ENCODE measurements at regions not wholly inside any gene's neighbourhood (a gene's known extent, or its start where the extent isn't known, plus 50 kb on each side); places are given as distances from the start of the nearest gene placed in this dataset.

DNA sequence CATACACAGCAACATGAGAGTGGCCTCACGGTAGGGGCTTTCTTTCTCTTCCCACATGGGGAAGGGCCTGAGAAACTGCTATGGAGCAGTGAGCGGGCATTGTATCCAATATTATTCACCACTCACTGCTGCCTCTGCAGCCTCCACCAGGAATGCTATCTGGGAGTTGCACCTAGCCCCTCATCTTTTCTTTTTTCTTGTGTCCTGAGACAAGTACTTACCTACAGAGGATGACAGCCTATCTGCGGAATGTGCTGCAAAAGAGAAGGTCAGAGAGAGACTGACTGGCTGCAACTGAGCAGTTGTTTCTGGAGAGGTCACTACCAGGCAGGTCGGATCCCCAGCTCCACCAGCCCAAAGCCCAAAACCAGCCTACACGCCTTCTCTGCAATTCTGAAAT, 52.1 kb upstream of the HTATIP2 start:
- DNase-seq (no peak), FAIRE-seq (no peak), ATAC-seq (no peak)
- H3K4me1 ChIP-seq, result no peaks in the 10 kb centered on the region
- intact Hi-C loops (cut with DNase I), result no loop called here
- no peaks in the 10 kb centered on the region for H3K36me3 ChIP-seq
- H3K27me3 ChIP-seq, result no peaks in the 10 kb centered on the region
- WGBS, 2 donors, result 74 to 78% methylated on average over 5 of the region's 5 CpGs
- no peak for TF ChIP-seq CTCF (IDR thresholded peaks at IDR 0.05)
- H3K9me3 ChIP-seq, result no peaks in the 10 kb centered on the region
- no peak overlapping the region for H3K4me3 ChIP-seq
- no peak overlapping the region for H3K27ac ChIP-seq

DNA sequence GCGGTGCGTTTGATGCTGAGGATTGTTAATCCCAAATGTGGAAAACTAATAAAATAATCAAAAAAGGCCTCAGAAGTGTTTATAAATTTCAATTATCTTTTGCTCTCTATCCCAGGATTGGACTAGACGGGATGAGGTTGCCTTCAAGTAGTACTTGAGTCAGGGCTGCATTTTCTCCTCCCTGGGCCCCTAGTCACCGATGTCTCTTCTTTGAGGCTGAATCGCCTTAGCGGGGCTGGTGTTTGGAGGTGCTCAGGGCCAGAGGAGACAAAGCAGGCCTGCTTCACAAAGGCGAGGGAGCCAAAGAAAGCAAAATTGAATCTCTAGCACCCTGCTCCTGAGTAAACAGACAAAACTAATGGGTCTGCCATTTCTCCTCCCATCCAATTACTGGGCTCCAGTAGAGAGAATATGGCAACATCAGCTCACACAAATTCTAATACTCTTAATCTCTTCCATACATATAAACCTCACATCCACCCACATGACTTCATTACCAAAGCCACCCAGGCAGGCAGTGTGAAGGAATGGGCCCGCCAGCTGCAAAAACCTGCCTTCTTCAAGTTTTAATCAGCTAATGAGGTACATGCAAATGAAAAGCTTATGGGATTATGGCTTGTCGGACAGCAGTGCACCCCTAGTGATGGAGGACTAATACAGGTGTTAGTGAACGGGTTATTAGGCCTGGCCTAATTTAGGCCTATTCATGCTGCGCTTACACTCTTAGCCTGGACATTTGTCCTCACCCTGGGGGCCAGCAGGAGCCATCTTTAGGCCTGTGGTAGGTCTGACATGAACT, 52.7 kb upstream of the HTATIP2 start:
- intact Hi-C loops (cut with DNase I), result no loop called here
- Histone ChIP-seq H3K4me1 (no peaks in the 10 kb centered on the region), H3K27ac (no peak overlapping the region), H3K27me3 (no peaks in the 10 kb centered on the region), H3K36me3 (no peaks in the 10 kb centered on the region), H3K4me3 (no peak overlapping the region), H3K9me3 (no peaks in the 10 kb centered on the region)
- ATAC-seq (no peak), FAIRE-seq (no peak), DNase-seq (no peak)
- 78 to 82% methylated on average over 11 of the region's 11 CpGs for WGBS, 2 donors
- no peak for TF ChIP-seq CTCF (IDR thresholded peaks at IDR 0.05)

DNA sequence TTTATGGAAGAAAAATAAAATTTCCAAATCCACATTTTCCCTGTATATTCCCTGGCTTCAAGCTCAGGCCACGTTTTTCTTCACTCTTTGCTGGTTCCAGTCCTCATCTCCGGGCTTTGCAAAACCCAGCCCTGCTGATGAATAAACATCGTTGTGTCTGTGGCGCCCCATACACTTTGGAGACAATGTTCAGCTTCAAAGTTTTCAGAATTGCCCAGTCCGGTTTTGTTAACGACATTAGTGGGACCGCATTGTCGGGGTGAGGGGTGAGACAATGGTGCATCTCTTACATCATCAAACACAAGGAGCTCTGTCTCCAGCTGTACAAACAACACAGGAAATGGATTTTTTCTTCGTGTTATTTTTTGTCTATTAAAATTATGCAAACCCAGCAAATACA, 53.4 kb upstream of the HTATIP2 start:
- TF ChIP-seq CTCF (IDR thresholded peaks at IDR 0.05), result no peak
- DNase-seq, result no peak

DNA sequence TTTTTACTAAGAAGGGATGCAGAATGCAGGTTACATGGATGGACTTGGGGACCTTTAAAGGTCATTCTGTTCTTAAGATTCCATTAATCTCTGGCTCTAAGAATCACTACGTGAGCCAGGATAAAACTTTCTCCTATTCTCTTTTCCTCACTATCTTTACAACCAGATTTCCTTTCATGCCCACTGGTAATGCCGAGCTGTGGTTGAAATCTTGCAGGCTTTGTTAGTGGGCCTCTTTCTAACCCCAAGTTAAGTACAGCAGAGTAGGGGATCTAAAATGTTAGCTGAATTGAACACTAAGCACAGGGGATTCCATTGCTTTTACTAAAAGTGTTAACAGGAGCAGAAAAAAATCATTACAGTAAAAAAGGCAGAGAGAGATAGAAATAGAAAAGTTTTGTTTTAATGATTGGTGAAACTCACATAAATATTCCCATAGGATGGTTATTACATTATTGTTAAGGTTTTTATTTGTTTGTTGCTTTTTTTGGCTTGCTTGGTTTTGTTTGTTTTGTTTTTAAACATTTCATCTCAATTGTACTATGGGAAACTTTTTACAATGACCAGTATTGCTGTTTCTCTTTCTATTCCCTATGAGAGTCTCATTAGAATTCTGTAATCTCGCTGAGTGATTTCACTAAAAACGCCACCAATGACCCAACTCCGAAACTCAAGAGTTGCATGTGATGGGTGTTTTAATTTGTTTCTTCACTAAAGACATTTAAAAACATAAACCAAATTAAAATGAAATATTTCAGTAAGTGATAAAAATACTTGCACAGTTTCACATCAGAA, 54.1 kb upstream of the HTATIP2 start:
- H3K27ac ChIP-seq, result no peak overlapping the region
- H3K4me1 ChIP-seq, result no peaks in the 10 kb centered on the region
- no peaks in the 10 kb centered on the region for H3K36me3 ChIP-seq
- no peak for ATAC-seq
- 84 to 85% methylated on average over 5 of the region's 5 CpGs for WGBS, 2 donors
- FAIRE-seq, result no peak
- no peak overlapping the region for H3K4me3 ChIP-seq
- no peaks in the 10 kb centered on the region for H3K27me3 ChIP-seq
- intact Hi-C loops (cut with DNase I), result no loop called here
- no peak for DNase-seq
- H3K9me3 ChIP-seq, result no peaks in the 10 kb centered on the region
- TF ChIP-seq CTCF (IDR thresholded peaks at IDR 0.05), result no peak

More for the DNA sequence above, 53.4 kb upstream of the HTATIP2 start:
- H3K27me3 ChIP-seq, result no peaks in the 10 kb centered on the region
- no peaks in the 10 kb centered on the region for H3K4me1 ChIP-seq
- WGBS, 2 donors, result 39 to 42% methylated on average over 9 of the region's 9 CpGs
- FAIRE-seq (no peak), ATAC-seq (no peak)
- intact Hi-C loops (cut with DNase I), result no loop called here
- H3K27ac ChIP-seq, result no peak overlapping the region
- H3K9me3 ChIP-seq, result no peaks in the 10 kb centered on the region
- no peaks in the 10 kb centered on the region for H3K36me3 ChIP-seq
- H3K4me3 ChIP-seq, result no peak overlapping the region

GRCh38 chr11:20308601-20309000, 54.9 kb upstream of the HTATIP2 start:
- intact Hi-C loops (cut with DNase I), result no loop called here
- Histone ChIP-seq H3K4me3 (no peak overlapping the region), H3K4me1 (no peaks in the 10 kb centered on the region), H3K36me3 (no peaks in the 10 kb centered on the region), H3K27ac (no peak overlapping the region), H3K9me3 (no peaks in the 10 kb centered on the region), H3K27me3 (no peaks in the 10 kb centered on the region)
- DNase-seq (no peak), FAIRE-seq (no peak), ATAC-seq (no peak)
- WGBS, 2 donors, result 65 to 71% methylated on average over 2 of the region's 2 CpGs
- no peak for TF ChIP-seq CTCF (IDR thresholded peaks at IDR 0.05)

Data from pancreas (tissue), 10 donors.